MCF 10A (cell line): ENCODE measurements at regions not wholly inside any gene's neighbourhood (a gene's known extent, or its start where the extent isn't known, plus 50 kb on each side); places are given as distances from the start of the nearest gene placed in this dataset.

Experiments used
- BruUV-seq: library from RNA; stranded (reverse); fragments of 400-500 nt; replicated peaks from 2 replicates; lab custom pipeline; 2021; lab: Mats Ljungman, UMichigan
- CTCF ChIA-PET: fragments of 300-600 bp; sonication (Branson Sonifier 250); formaldehyde crosslinking; extraction: SDS; loops from one replicate; lab custom pipeline; 2021; ENCODE audit warnings: antibody characterized with exemption, inconsistent platforms; lab: Yijun Ruan, JAX
- POLR2A ChIA-PET: fragments of 300-600, 350-650 bp; sonication (Branson Sonifier 250); formaldehyde crosslinking; extraction: SDS; loops from one replicate; lab custom pipeline; 2020; ENCODE audit warnings: antibody characterized with exemption, inconsistent platforms; lab: Yijun Ruan, JAX
- DNase-seq: peaks from one replicate; pipeline ENCODE4 v3.0.0-alpha.2; 2018; ENCODE audit not compliant: unreplicated experiment
- H3K27ac Mint-ChIP-seq: one replicate; pipeline ENCODE4 v1.8.0; 2022; ENCODE audit warnings: mild to moderate bottlenecking, low read depth, mixed read lengths; ENCODE audit not compliant: unreplicated experiment
- H3K27me3 Mint-ChIP-seq: one replicate; pipeline ENCODE4 v1.8.0; 2022; ENCODE audit warnings: mixed read lengths; ENCODE audit not compliant: insufficient read depth, unreplicated experiment
- H3K36me3 Mint-ChIP-seq: one replicate; pipeline ENCODE4 v1.8.0; 2022; ENCODE audit warnings: mild to moderate bottlenecking, moderate library complexity, mixed read lengths; ENCODE audit not compliant: insufficient read depth, unreplicated experiment
- H3K4me1 Mint-ChIP-seq: one replicate; pipeline ENCODE4 v1.8.0; 2022; ENCODE audit warnings: mixed read lengths; ENCODE audit not compliant: insufficient read depth, unreplicated experiment
- H3K4me3 Mint-ChIP-seq: one replicate; pipeline ENCODE4 v1.8.0; 2022; ENCODE audit warnings: mild to moderate bottlenecking, moderate library complexity, mixed read lengths; ENCODE audit not compliant: unreplicated experiment
- H3K9me3 Mint-ChIP-seq: one replicate; pipeline ENCODE4 v1.8.0; 2022; ENCODE audit warnings: mixed read lengths; ENCODE audit not compliant: unreplicated experiment
- CTCF ChIP-seq: fragments of 200-600 bp; IDR thresholded peaks from one replicate; pipeline ENCODE4 v1.8.0; 2022; ENCODE audit warnings: antibody characterized with exemption, mild to moderate bottlenecking; ENCODE audit not compliant: unreplicated experiment
- intact Hi-C: fragments of 100-400 bp; cut with micrococcal nuclease; formaldehyde crosslinking; loops from 2 replicates; pipeline ENCODE4 v1.14.1; 2022

- no peak for TF ChIP-seq CTCF
- POLR2A ChIA-PET: interaction anchor here (0.5 to 1.4 kb wide), 2 partner anchors 12 to 404 kb away, joined by 3 read pairs; no protein-coding TSS in a partner anchor
- intact Hi-C loops: no loop called here
- Mint-ChIP-seq H3K27me3 (no peaks in the 10 kb centered on the region), H3K9me3 (no peaks in the 10 kb centered on the region), H3K36me3 (peaks cover 25% of the 10 kb centered on the region), H3K4me3 (no peak overlapping the region), H3K4me1 (peaks cover 11% of the 10 kb centered on the region), H3K27ac (no peak overlapping the region)
- no peak for DNase-seq
- CTCF ChIA-PET: interaction anchor here (0.6 kb wide), 1 partner anchor 11 kb away, joined by 4 read pairs; no protein-coding TSS in a partner anchor
- BruUV-seq: no TSS peak
These were observed 204.4 kb upstream of the DMRT1 start for GRCh38 chr9:636931-637591.

- no peak for TF ChIP-seq CTCF
- no peaks in the 10 kb centered on the region for H3K27me3 Mint-ChIP-seq
- POLR2A ChIA-PET: interaction anchor here (0.6 to 1.5 kb wide), 4 partner anchors 11 to 114 kb away, joined by 3 to 5 read pairs (median 4); no protein-coding TSS in a partner anchor
- peaks cover 25% of the 10 kb centered on the region for H3K36me3 Mint-ChIP-seq
- no peak overlapping the region for H3K4me3 Mint-ChIP-seq
- CTCF ChIA-PET: interaction anchor here (0.6 to 1.1 kb wide), 5 partner anchors 13 to 227 kb away, joined by 3 to 4 read pairs (median 4); no protein-coding TSS in a partner anchor
- H3K27ac Mint-ChIP-seq: peak overlapping the region; percentile 19
- DNase-seq: no peak
- intact Hi-C loops: no loop called here
- BruUV-seq: no TSS peak
- H3K4me1 Mint-ChIP-seq: peaks cover 7% of the 10 kb centered on the region
- no peaks in the 10 kb centered on the region for H3K9me3 Mint-ChIP-seq
These were observed 203.3 kb upstream of the DMRT1 start for GRCh38 chr9:638152-638551.

GRCh38 chr9:642014-642413 is 199.5 kb upstream of the DMRT1 start:
- H3K4me1 Mint-ChIP-seq: peaks cover 3% of the 10 kb centered on the region
- CTCF ChIA-PET: no interaction called here
- POLR2A ChIA-PET: interaction anchor here (0.8 to 1.1 kb wide), 4 partner anchors 11 to 39 kb away, joined by 3 to 4 read pairs (median 3); no protein-coding TSS in a partner anchor
- no TSS peak for BruUV-seq
- TF ChIP-seq CTCF: no peak
- no peaks in the 10 kb centered on the region for H3K9me3 Mint-ChIP-seq
- H3K4me3 Mint-ChIP-seq: no peak overlapping the region
- H3K36me3 Mint-ChIP-seq: peaks cover 8% of the 10 kb centered on the region
- DNase-seq: no peak
- H3K27me3 Mint-ChIP-seq: no peaks in the 10 kb centered on the region
- intact Hi-C loops: no loop called here
- H3K27ac Mint-ChIP-seq: no peak overlapping the region

- Mint-ChIP-seq H3K9me3 (no peaks in the 10 kb centered on the region), H3K4me1 (peaks cover 7% of the 10 kb centered on the region), H3K4me3 (no peak overlapping the region), H3K27me3 (no peaks in the 10 kb centered on the region), H3K36me3 (peaks cover 9% of the 10 kb centered on the region), H3K27ac (no peak overlapping the region)
- ChIA-PET CTCF (no interaction called here), POLR2A (no interaction called here)
- no TSS peak for BruUV-seq
- TF ChIP-seq CTCF: no peak
- intact Hi-C loops: no loop called here
- DNase-seq: no peak
These were observed 197.5 kb upstream of the DMRT1 start for GRCh38 chr9:643966-644365.
